ENCODE measurements at regions not wholly inside any gene's neighbourhood (a gene's known extent, or its start where the extent isn't known, plus 50 kb on each side); places are given as distances from the start of the nearest gene placed in this dataset.
A peak's percentile ranks its signal among the peaks of the same experiment; 100 is the strongest.

DNA sequence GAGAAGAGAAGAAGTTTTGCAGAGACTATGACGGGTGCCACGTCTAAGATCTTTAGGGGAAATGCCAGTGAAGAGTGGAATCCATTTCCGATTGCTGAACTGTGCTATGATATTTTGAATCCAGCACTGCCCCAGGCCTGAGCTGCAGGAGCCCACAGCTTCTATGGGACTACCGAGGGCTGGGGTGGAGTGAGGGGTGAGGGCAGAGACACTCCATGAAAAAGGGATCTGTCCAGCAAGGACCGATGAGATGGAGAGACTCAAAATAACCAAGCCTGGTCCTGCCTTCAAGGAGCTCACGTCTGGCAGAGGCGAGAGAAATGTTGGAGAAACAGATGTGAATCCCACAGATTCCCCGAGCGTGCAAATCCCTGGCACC lies 79.8 kb upstream of the MEF2A start:
- Histone ChIP-seq H3K9me3 (no peaks in the 10 kb centered on the region), H3K4me1 (peaks cover 0 to 27% of the 10 kb centered on the region in 2 donors), H3K27me3 (no peaks in the 10 kb centered on the region), H3K36me3 (no peaks in the 10 kb centered on the region), H3K4me3 (peak overlapping the region; percentile 23 to 49), H3K27ac (peak overlapping the region; percentile 72 to 87)
- no peak for DNase-seq (ENCODE audit: low spot score)
- TF ChIP-seq, protein P1, sequence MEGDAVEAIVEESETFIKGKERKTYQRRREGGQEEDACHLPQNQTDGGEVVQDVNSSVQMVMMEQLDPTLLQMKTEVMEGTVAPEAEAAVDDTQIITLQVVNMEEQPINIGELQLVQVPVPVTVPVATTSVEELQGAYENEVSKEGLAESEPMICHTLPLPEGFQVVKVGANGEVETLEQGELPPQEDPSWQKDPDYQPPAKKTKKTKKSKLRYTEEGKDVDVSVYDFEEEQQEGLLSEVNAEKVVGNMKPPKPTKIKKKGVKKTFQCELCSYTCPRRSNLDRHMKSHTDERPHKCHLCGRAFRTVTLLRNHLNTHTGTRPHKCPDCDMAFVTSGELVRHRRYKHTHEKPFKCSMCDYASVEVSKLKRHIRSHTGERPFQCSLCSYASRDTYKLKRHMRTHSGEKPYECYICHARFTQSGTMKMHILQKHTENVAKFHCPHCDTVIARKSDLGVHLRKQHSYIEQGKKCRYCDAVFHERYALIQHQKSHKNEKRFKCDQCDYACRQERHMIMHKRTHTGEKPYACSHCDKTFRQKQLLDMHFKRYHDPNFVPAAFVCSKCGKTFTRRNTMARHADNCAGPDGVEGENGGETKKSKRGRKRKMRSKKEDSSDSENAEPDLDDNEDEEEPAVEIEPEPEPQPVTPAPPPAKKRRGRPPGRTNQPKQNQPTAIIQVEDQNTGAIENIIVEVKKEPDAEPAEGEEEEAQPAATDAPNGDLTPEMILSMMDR (IDR thresholded peaks at IDR 0.05), result no peak

DNA sequence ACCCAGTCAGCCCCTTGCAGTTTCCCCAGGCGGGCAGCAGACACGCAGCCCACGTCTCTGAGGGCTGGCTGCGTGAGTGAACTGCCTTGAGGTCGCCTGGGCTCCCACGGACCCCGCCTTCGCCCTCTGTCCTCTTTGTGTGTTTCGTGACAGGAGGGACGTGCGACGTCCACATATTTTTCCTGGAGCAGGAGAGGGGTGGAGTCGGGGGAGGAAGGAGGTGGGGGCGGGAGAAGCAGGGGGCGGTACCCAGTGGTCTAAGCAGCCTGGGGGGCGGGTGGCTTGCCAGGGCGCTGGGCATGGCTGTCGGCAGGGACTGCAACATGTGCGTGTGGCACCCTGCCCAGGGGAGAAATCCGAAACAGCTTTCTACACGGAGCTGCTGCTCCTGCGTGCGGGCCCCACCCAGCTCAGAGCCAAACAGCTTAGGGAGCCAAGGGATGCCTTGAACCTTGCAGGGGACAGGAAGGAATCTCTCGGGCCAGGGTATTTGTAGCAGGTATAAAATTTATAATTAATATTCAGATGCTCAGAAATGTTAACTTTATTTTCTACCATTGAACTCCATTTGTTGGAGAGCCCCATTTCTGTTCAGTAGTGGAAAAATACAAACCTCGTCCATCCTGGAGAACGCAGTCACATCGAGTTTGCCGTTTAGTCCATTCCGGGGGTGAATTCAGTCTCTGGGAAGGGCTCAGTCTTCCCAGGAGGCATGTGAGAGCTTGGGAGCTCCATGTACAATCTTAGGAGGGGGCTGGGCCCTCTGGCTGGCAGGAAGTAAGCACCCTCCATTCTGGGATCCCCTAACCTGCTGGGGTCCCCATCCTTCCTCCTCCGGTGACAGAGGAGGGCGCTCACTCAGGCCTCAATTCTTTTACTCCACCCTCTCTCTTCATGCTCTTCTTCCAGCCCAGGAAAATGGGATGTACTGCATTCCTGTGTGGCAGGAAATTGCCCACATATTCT lies 79.1 kb upstream of the MEF2A start:
- peak; percentile 82 for DNase-seq (ENCODE audit: low spot score)
- Histone ChIP-seq H3K36me3 (no peaks in the 10 kb centered on the region), H3K4me1 (peaks cover 0 to 27% of the 10 kb centered on the region in 2 donors), H3K27me3 (no peaks in the 10 kb centered on the region), H3K27ac (peak overlapping the region; percentile 72 to 87), H3K9me3 (no peaks in the 10 kb centered on the region), H3K4me3 (peak overlapping the region; percentile 23 to 49)
- TF ChIP-seq, protein P1 (IDR thresholded peaks at IDR 0.05), result no peak

DNA sequence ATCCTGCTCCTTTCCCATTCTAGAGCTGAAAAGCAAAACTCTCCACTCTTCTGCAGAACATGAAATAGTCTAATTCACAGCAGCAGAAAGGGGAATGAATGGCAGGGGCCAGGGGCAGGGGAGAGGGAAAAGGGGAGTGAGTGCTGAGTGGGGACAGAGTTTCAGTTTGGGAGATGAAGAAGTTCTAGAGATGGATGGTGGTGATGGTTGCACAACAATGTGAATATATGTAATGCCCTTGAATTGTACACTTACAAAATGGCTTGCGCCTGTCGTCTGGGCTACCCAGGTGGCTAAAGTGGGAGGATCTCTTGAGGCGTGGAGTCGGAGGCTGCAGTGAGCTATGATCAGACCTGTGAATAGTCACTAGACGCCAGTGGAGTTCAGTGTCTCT lies 78.5 kb upstream of the MEF2A start:
- Histone ChIP-seq H3K36me3 (no peaks in the 10 kb centered on the region), H3K9me3 (no peaks in the 10 kb centered on the region), H3K27ac (peak overlapping the region; percentile 72 to 87), H3K27me3 (no peaks in the 10 kb centered on the region), H3K4me3 (no peak overlapping the region), H3K4me1 (peaks cover 0 to 27% of the 10 kb centered on the region in 2 donors)
- TF ChIP-seq, protein P1 (IDR thresholded peaks at IDR 0.05), result no peak
- DNase-seq (ENCODE audit: low spot score), result peak; percentile 42

DNA sequence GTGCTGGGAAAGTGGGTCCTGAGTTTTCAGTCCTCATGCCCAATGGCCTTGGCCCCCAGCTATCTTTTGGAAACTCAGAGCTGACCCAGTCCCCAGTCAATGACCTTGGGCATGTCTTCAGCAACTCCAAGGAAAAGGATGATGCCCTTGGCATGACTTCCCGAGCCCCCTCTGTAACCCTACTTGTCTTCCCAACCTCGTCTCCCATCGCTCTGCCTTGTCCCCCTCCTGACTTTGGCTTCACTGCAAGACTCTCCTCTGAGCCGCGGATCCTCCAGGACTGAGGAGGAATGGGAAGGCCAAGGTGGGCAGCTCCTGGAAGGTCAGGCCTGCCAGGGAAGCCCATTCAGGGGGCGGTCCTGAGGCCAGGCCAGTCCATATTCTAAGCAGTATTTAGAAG lies 73.5 kb upstream of the MEF2A start:
- H3K27me3 ChIP-seq, result no peaks in the 10 kb centered on the region
- no peaks in the 10 kb centered on the region for H3K36me3 ChIP-seq
- H3K27ac ChIP-seq, result no peak overlapping the region
- no peak for DNase-seq (ENCODE audit: low spot score)
- H3K4me3 ChIP-seq, result no peak overlapping the region
- H3K9me3 ChIP-seq, result no peaks in the 10 kb centered on the region
- H3K4me1 ChIP-seq, result peaks cover 0 to 17% of the 10 kb centered on the region in 2 donors
- TF ChIP-seq, protein P1 (IDR thresholded peaks at IDR 0.05), result no peak

DNA sequence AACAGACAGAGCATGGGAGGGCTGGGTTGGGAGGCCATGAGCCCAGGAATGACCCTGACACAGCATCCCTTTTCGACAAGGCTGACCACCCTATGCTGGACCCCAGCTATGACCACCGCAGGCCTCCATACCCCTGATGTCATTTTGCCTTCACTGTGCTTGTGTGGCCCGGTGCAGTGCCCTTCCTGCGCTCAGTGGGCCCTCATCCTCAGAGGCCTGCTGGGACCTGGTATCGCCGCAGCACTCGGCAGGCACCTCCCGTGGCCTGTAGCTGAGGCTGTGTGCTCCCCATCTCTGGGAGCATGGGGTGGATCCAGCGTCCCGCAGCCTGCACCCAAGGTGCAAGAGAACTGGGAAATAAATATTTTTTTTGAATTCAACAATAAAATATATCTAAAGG lies 73.1 kb upstream of the MEF2A start:
- H3K4me1 ChIP-seq, result peaks cover 0 to 14% of the 10 kb centered on the region in 2 donors
- H3K27me3 ChIP-seq, result no peaks in the 10 kb centered on the region
- no peaks in the 10 kb centered on the region for H3K9me3 ChIP-seq
- TF ChIP-seq, protein P1 (IDR thresholded peaks at IDR 0.05), result no peak
- no peaks in the 10 kb centered on the region for H3K36me3 ChIP-seq
- H3K4me3 ChIP-seq, result no peak overlapping the region
- no peak for DNase-seq (ENCODE audit: low spot score)
- no peak overlapping the region for H3K27ac ChIP-seq
